DOHH2 (cell line): ENCODE measurements at regions not wholly inside any gene's neighbourhood (a gene's known extent, or its start where the extent isn't known, plus 50 kb on each side); places are given as distances from the start of the nearest gene placed in this dataset.

ENCODE experiments used
- H3F3A ChIP-seq: fragments of 200-600 bp; sonication (generic), shearing (Covaris generic); 2 replicates; pipeline ENCODE4 v1.6.0; 2016; ENCODE audit warnings: antibody characterized with exemption, mild to moderate bottlenecking; ENCODE audit not compliant: control insufficient read depth, insufficient read depth
- H3K27ac ChIP-seq: fragments of 200-600 bp; sonication (generic); 2 replicates; pipeline ENCODE4 v1.5.1; 2014; ENCODE audit warnings: low read depth, mild to moderate bottlenecking, low read length, moderate library complexity
- H3K27me3 ChIP-seq: fragments of 200-600 bp; sonication (generic); 2 replicates; pipeline ENCODE4 v1.6.1; 2014; ENCODE audit warnings: mild to moderate bottlenecking, low read length, mixed read lengths; ENCODE audit not compliant: control insufficient read depth
- H3K36me3 ChIP-seq: fragments of 200-600 bp; sonication (generic); 2 replicates; pipeline ENCODE4 v1.6.1; 2014; ENCODE audit warnings: mild to moderate bottlenecking, low read length, moderate library complexity, mixed read lengths; ENCODE audit not compliant: control insufficient read depth
- H3K4me1 ChIP-seq: fragments of 200-600 bp; sonication (generic); 2 replicates; pipeline ENCODE4 v1.6.1; 2014; ENCODE audit warnings: mild to moderate bottlenecking, low read length, mixed read lengths; ENCODE audit not compliant: control insufficient read depth
- H3K4me2 ChIP-seq: fragments of 200-600 bp; sonication (generic); 2 replicates; pipeline ENCODE4 v1.6.0; 2014; ENCODE audit warnings: mild to moderate bottlenecking, low read length, moderate library complexity
- H3K4me3 ChIP-seq: fragments of 200-600 bp; sonication (generic); 2 replicates; pipeline ENCODE4 v1.5.1; 2014; ENCODE audit warnings: mild to moderate bottlenecking, low read length, mixed read lengths
- H3K79me2 ChIP-seq: fragments of 200-600 bp; sonication (generic); 2 replicates; pipeline ENCODE4 v1.6.1; 2014; ENCODE audit warnings: mild to moderate bottlenecking, low read length, mixed read lengths; ENCODE audit not compliant: control insufficient read depth
- H3K9me2 ChIP-seq: fragments of 200-600 bp; sonication (generic); replicated peaks from 2 replicates; pipeline ENCODE4 v1.6.1; 2014; ENCODE audit warnings: mild to moderate bottlenecking, low read length, mixed read lengths; ENCODE audit not compliant: control insufficient read depth
- H3K9me3 ChIP-seq: fragments of 200-600 bp; sonication (generic); 2 replicates; pipeline ENCODE4 v1.6.1; 2014; ENCODE audit warnings: antibody characterized with exemption, low read length, mixed read lengths; ENCODE audit not compliant: control insufficient read depth, insufficient read depth
- H4K20me1 ChIP-seq: fragments of 200-600 bp; sonication (generic); 2 replicates; pipeline ENCODE4 v1.6.0; 2014; ENCODE audit warnings: low read depth, mild to moderate bottlenecking, antibody characterized with exemption, low read length, moderate library complexity; ENCODE audit not compliant: control insufficient read depth, insufficient read depth
- EZH2phosphoT487 ChIP-seq: fragments of 200-600 bp; sonication (generic); IDR thresholded peaks from 2 replicates; pipeline ENCODE4 v1.6.1; 2017; ENCODE audit warnings: borderline replicate concordance, mild to moderate bottlenecking, antibody characterized with exemption, low read length, moderate library complexity, mixed read lengths
- TF ChIP-seq, protein P1 (sequence below): fragments of 200-600 bp; sonication (generic); IDR thresholded peaks from one replicate; pipeline ENCODE4 v1.5.1; 2014; ENCODE audit warnings: antibody characterized with exemption, mild to moderate bottlenecking, low read depth, low read length; ENCODE audit not compliant: poor library complexity, severe bottlenecking

DNA sequence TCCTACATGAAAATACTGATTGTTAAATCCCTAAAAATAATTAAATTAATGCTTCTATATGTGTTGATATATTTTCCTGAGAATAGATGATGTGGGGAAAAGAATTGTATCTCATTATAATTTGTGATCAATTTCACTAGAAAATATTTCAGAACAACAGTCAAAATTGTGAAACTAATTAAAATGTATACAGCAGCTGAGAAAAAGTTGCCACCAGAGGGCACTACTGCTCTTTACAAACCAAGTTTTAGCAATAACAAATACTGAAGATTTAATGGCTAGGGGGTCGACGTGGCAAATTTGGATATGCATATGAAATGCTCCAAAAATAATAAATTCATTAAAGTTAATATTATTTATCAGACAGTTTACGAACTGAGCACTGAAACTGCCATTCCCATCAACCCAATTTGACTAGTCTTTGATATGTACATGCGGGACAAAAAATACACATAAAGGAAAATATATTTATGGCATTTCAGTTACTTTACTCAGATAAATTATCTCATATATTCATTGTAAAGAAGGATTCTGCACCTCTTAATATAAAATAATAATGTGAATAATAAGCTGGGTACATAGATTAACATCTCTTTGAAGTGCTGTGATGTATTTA, 96.3 kb upstream of the TMPRSS15 start:
- Histone ChIP-seq H3K4me3 (no peak overlapping the region), H3K4me1 (peaks cover 15% of the 10 kb centered on the region; the same call in 1 of the 2 replicates), H3F3A (no peaks in the 10 kb centered on the region), H3K27me3 (no peaks in the 10 kb centered on the region), H3K9me2 (no peaks in the 10 kb centered on the region), H3K9me3 (no peaks in the 10 kb centered on the region), H3K4me2 (no peak overlapping the region), H4K20me1 (no peaks in the 10 kb centered on the region), H3K36me3 (no peaks in the 10 kb centered on the region), H3K27ac (no peak overlapping the region), H3K79me2 (no peaks in the 10 kb centered on the region)
- TF ChIP-seq EZH2phosphoT487, result no peak
- TF ChIP-seq, protein P1, sequence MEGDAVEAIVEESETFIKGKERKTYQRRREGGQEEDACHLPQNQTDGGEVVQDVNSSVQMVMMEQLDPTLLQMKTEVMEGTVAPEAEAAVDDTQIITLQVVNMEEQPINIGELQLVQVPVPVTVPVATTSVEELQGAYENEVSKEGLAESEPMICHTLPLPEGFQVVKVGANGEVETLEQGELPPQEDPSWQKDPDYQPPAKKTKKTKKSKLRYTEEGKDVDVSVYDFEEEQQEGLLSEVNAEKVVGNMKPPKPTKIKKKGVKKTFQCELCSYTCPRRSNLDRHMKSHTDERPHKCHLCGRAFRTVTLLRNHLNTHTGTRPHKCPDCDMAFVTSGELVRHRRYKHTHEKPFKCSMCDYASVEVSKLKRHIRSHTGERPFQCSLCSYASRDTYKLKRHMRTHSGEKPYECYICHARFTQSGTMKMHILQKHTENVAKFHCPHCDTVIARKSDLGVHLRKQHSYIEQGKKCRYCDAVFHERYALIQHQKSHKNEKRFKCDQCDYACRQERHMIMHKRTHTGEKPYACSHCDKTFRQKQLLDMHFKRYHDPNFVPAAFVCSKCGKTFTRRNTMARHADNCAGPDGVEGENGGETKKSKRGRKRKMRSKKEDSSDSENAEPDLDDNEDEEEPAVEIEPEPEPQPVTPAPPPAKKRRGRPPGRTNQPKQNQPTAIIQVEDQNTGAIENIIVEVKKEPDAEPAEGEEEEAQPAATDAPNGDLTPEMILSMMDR, result peak; percentile 77

DNA sequence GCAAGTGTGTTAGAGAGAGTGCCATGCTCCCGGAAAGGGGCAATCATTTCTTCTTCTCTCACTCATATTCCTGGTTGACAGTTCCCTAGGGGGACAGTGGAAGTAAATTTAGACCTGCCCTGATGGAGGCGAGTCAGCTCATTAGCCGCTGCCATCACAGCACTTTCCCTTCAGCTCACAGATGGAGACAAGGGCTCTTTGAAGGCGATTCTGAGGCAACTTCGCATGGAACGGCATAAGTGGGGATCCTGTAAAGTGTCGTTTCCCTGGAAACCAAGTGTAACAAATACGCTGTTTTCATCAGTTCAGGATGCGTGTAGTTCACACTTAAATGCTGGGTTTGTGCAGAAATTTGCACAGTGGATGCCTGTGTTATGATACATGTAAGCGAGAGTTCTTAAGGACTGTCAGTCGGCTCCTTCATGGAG, 114.5 kb upstream of the TMPRSS15 start:
- Histone ChIP-seq H3K4me1 (no peaks in the 10 kb centered on the region), H3K27me3 (no peaks in the 10 kb centered on the region), H3F3A (no peaks in the 10 kb centered on the region), H3K4me2 (no peak overlapping the region), H3K9me3 (no peaks in the 10 kb centered on the region), H4K20me1 (no peaks in the 10 kb centered on the region), H3K4me3 (no peak overlapping the region), H3K36me3 (no peaks in the 10 kb centered on the region), H3K9me2 (no peaks in the 10 kb centered on the region), H3K27ac (no peak overlapping the region), H3K79me2 (no peaks in the 10 kb centered on the region)
- TF ChIP-seq EZH2phosphoT487, result no peak
- TF ChIP-seq, protein P1, result no peak

DNA sequence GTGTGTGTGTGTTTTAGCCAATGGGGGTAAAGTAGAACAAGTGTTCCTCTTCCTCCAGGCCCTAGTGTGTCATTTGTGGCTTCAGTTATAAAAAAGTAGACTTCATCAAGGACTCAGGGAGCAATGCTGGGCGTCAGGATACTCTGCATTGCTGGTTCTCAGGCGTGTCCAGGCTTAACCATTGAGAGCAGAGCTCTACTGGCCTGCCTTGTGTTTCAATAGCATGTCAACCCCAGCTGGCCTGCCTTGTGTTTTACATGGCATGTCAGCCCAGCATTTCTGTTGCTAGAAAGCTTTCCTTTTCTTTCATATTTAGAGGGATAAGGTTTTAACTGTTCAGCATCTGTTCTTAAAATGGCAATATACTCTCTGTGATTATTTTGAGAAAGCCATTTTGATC, 117.6 kb upstream of the TMPRSS15 start:
- Histone ChIP-seq H3K27ac (no peak overlapping the region), H3K4me2 (no peak overlapping the region), H3K27me3 (no peaks in the 10 kb centered on the region), H4K20me1 (no peaks in the 10 kb centered on the region), H3K9me2 (no peaks in the 10 kb centered on the region), H3F3A (no peaks in the 10 kb centered on the region), H3K4me1 (no peaks in the 10 kb centered on the region), H3K79me2 (no peaks in the 10 kb centered on the region), H3K36me3 (no peaks in the 10 kb centered on the region), H3K9me3 (no peaks in the 10 kb centered on the region), H3K4me3 (no peak overlapping the region)
- TF ChIP-seq EZH2phosphoT487, result no peak
- TF ChIP-seq, protein P1, result no peak
